GM18861 (cell line): ENCODE measurements at regions not wholly inside any gene's neighbourhood (a gene's known extent, or its start where the extent isn't known, plus 50 kb on each side); places are given as distances from the start of the nearest gene placed in this dataset.

Experiments
- ATAC-seq: cut with Tn5 transposase; IDR thresholded peaks from one replicate; pipeline ENCODE4 v1.9.1; 2021; ENCODE audit not compliant: unreplicated experiment

GRCh38 chr6:170136541-170137175 is 154.2 kb downstream of the DLL1 start:
- ATAC-seq: no peak

GRCh38 chr6:170135821-170136471 is 154.9 kb downstream of the DLL1 start:
- no peak for ATAC-seq

GRCh38 chr6:170135461-170135820 is 155.4 kb downstream of the DLL1 start:
- ATAC-seq: no peak

- no peak for ATAC-seq
Measured at GRCh38 chr6:170134471-170135440, 156.1 kb downstream of the DLL1 start.

- ATAC-seq: no peak
Measured at GRCh38 chr6:170134031-170134470, 156.8 kb downstream of the DLL1 start.

- no peak for ATAC-seq
Measured at GRCh38 chr6:170132561-170132991, 158.3 kb downstream of the DLL1 start.

- ATAC-seq: no peak
Measured at GRCh38 chr6:170132011-170132521, 158.8 kb downstream of the DLL1 start.

GRCh38 chr6:170131351-170131750 is 159.5 kb downstream of the DLL1 start:
- no peak for ATAC-seq

GRCh38 chr6:170130771-170131241 is 160.1 kb downstream of the DLL1 start:
- ATAC-seq: no peak

GRCh38 chr6:170130201-170130621 is 160.7 kb downstream of the DLL1 start:
- ATAC-seq: no peak

GRCh38 chr6:170129691-170130171 is 161.1 kb downstream of the DLL1 start:
- no peak for ATAC-seq

- ATAC-seq: no peak
Measured at GRCh38 chr6:170128811-170129681, 161.8 kb downstream of the DLL1 start.

GRCh38 chr6:170128346-170128745 is 162.5 kb downstream of the DLL1 start:
- no peak for ATAC-seq

GRCh38 chr6:170127151-170127550 is 163.7 kb downstream of the DLL1 start:
- no peak for ATAC-seq

- no peak for ATAC-seq
Measured at GRCh38 chr6:170125456-170126300, 165.2 kb downstream of the DLL1 start.

GRCh38 chr6:170124836-170125235 is 166.0 kb downstream of the DLL1 start:
- no peak for ATAC-seq

GRCh38 chr6:170124150-170124549 is 166.7 kb downstream of the DLL1 start:
- no peak for ATAC-seq

GRCh38 chr6:170122651-170123050 is 168.2 kb downstream of the DLL1 start:
- ATAC-seq: no peak
